Osteoblast (primary cell): ENCODE measurements at regions not wholly inside any gene's neighbourhood (a gene's known extent, or its start where the extent isn't known, plus 50 kb on each side); places are given as distances from the start of the nearest gene placed in this dataset.

ENCODE experiments used
- DNase-seq: peaks from one replicate; pipeline ENCODE4 v3.0.0; 2011; ENCODE audit warnings: low spot score, mixed read lengths; ENCODE audit not compliant: insufficient read length; ENCODE audit errors: missing footprints
- H2AFZ ChIP-seq: 2 replicates; pipeline ENCODE4 v1.6.0; 2011; ENCODE audit warnings: mild to moderate bottlenecking, low read length
- H3K27ac ChIP-seq: 2 replicates; pipeline ENCODE4 v1.5.1; 2011; ENCODE audit warnings: mild to moderate bottlenecking, low read depth, low read length, moderate library complexity
- H3K27me3 ChIP-seq: 2 replicates; pipeline ENCODE4 v1.6.0; 2012; ENCODE audit warnings: mild to moderate bottlenecking, control low read depth, inconsistent platforms, low read length, moderate library complexity; ENCODE audit not compliant: insufficient read depth
- H3K36me3 ChIP-seq: 2 replicates; pipeline ENCODE4 v1.5.1; 2011; ENCODE audit warnings: mild to moderate bottlenecking, low read length, control low read depth, moderate library complexity; ENCODE audit not compliant: insufficient read depth
- H3K4me1 ChIP-seq: 2 replicates; pipeline ENCODE4 v1.5.1; 2011; ENCODE audit warnings: mild to moderate bottlenecking, low read length, control low read depth, moderate library complexity; ENCODE audit not compliant: insufficient read depth
- H3K4me2 ChIP-seq: 2 replicates; pipeline ENCODE4 v1.6.0; 2011; ENCODE audit warnings: mild to moderate bottlenecking, low read length; ENCODE audit not compliant: insufficient read depth
- H3K4me3 ChIP-seq: fragments of 200-600 bp; sonication (generic); 3 replicates; pipeline ENCODE4 v1.5.1; 2012; ENCODE audit warnings: mild to moderate bottlenecking, low read length, inconsistent platforms; ENCODE audit not compliant: insufficient read depth
- H3K79me2 ChIP-seq: 2 replicates; pipeline ENCODE4 v1.6.0; 2012; ENCODE audit warnings: mild to moderate bottlenecking, low read length, control low read depth, inconsistent platforms; ENCODE audit not compliant: insufficient read depth
- H3K9me3 ChIP-seq: 2 replicates; pipeline ENCODE4 v1.5.1; 2011; ENCODE audit warnings: low read depth, low read length, control low read depth
- H4K20me1 ChIP-seq: 2 replicates; pipeline ENCODE4 v1.6.0; 2012; ENCODE audit warnings: mild to moderate bottlenecking, low read length, control low read depth; ENCODE audit not compliant: insufficient read depth
- CTCF ChIP-seq: IDR thresholded peaks from 2 replicates; pipeline ENCODE4 v1.5.1; 2011; ENCODE audit warnings: mild to moderate bottlenecking, low read depth, low read length, moderate library complexity; ENCODE audit errors: extremely low read depth

GRCh38 chr2:237250599-237250998, 163.4 kb downstream of the COL6A3 start:
- no peak overlapping the region for H3K4me3 ChIP-seq
- H4K20me1 ChIP-seq: no peaks in the 10 kb centered on the region
- no peaks in the 10 kb centered on the region for H3K36me3 ChIP-seq
- no peak overlapping the region for H3K4me2 ChIP-seq
- H3K79me2 ChIP-seq: no peaks in the 10 kb centered on the region
- no peak for DNase-seq
- no peak overlapping the region for H2AFZ ChIP-seq
- no peaks in the 10 kb centered on the region for H3K9me3 ChIP-seq
- TF ChIP-seq CTCF: no peak
- H3K4me1 ChIP-seq: peaks cover 23% of the 10 kb centered on the region
- no peak overlapping the region for H3K27ac ChIP-seq
- H3K27me3 ChIP-seq: no peaks in the 10 kb centered on the region

GRCh38 chr2:237251986-237252385, 162.0 kb downstream of the COL6A3 start:
- H3K4me3 ChIP-seq: no peak overlapping the region
- H3K4me1 ChIP-seq: peaks cover 35% of the 10 kb centered on the region
- H3K36me3 ChIP-seq: no peaks in the 10 kb centered on the region
- no peak overlapping the region for H3K27ac ChIP-seq
- no peaks in the 10 kb centered on the region for H3K79me2 ChIP-seq
- DNase-seq: no peak
- H3K27me3 ChIP-seq: no peaks in the 10 kb centered on the region
- H2AFZ ChIP-seq: no peak overlapping the region
- no peak overlapping the region for H3K4me2 ChIP-seq
- TF ChIP-seq CTCF: no peak
- H4K20me1 ChIP-seq: no peaks in the 10 kb centered on the region
- no peaks in the 10 kb centered on the region for H3K9me3 ChIP-seq

GRCh38 chr2:237253046-237253702, 160.8 kb downstream of the COL6A3 start:
- H3K27ac ChIP-seq: no peak overlapping the region
- no peaks in the 10 kb centered on the region for H4K20me1 ChIP-seq
- H3K4me2 ChIP-seq: no peak overlapping the region
- DNase-seq: no peak
- H3K4me3 ChIP-seq: no peak overlapping the region
- H3K9me3 ChIP-seq: no peaks in the 10 kb centered on the region
- peaks cover 46% of the 10 kb centered on the region for H3K4me1 ChIP-seq
- no peaks in the 10 kb centered on the region for H3K36me3 ChIP-seq
- no peak for TF ChIP-seq CTCF
- H2AFZ ChIP-seq: no peak overlapping the region
- H3K79me2 ChIP-seq: no peaks in the 10 kb centered on the region
- no peaks in the 10 kb centered on the region for H3K27me3 ChIP-seq

- peak overlapping the region; percentile 88 for H3K27ac ChIP-seq
- H2AFZ ChIP-seq: no peak overlapping the region
- no peaks in the 10 kb centered on the region for H3K9me3 ChIP-seq
- no peak overlapping the region for H3K4me2 ChIP-seq
- H3K4me1 ChIP-seq: peaks cover 58% of the 10 kb centered on the region
- no peaks in the 10 kb centered on the region for H3K79me2 ChIP-seq
- H3K36me3 ChIP-seq: no peaks in the 10 kb centered on the region
- H3K27me3 ChIP-seq: no peaks in the 10 kb centered on the region
- H4K20me1 ChIP-seq: no peaks in the 10 kb centered on the region
- TF ChIP-seq CTCF: no peak
- H3K4me3 ChIP-seq: no peak overlapping the region
- DNase-seq: no peak
These were observed 159.5 kb downstream of the COL6A3 start for GRCh38 chr2:237254369-237254861.
